WTC11 (cell line): ENCODE measurements at regions not wholly inside any gene's neighbourhood (a gene's known extent, or its start where the extent isn't known, plus 50 kb on each side); places are given as distances from the start of the nearest gene placed in this dataset.

ENCODE experiments used
- ATAC-seq: fragments of 200-7000 bp; cut with Tn5 transposase; 2 replicates; pipeline ENCODE4 v1.10.0; 2021; ENCODE audit warnings: mild to moderate bottlenecking, moderate library complexity
- CTCF ChIA-PET: fragments of 300-600 bp; sonication (Branson Sonifier 250); formaldehyde crosslinking; loops from one replicate; lab custom pipeline; 2021; ENCODE audit warnings: antibody characterized with exemption; lab: Charles Lee
- POLR2A ChIA-PET: fragments of 350-600 bp; sonication (Branson Sonifier 250); formaldehyde crosslinking; loops from one replicate; lab custom pipeline; 2021; ENCODE audit warnings: antibody characterized with exemption; lab: Charles Lee
- DNase-seq: peaks from one replicate; pipeline ENCODE4 v3.0.0; 2021; ENCODE audit warnings: low spot score
- H3K27ac Mint-ChIP-seq: 2 replicates; pipeline ENCODE4 v1.8.0; 2021; ENCODE audit warnings: mixed read lengths
- H3K27me3 Mint-ChIP-seq: 2 replicates; pipeline ENCODE4 v1.8.0; 2021; ENCODE audit warnings: low read depth, mild to moderate bottlenecking, moderate library complexity, mixed read lengths
- H3K36me3 Mint-ChIP-seq: 2 replicates; pipeline ENCODE4 v1.8.0; 2021; ENCODE audit warnings: mixed read lengths
- H3K4me1 Mint-ChIP-seq: 2 replicates; pipeline ENCODE4 v1.8.0; 2022; ENCODE audit warnings: mixed read lengths
- H3K4me3 Mint-ChIP-seq: 2 replicates; pipeline ENCODE4 v1.8.0; 2021; ENCODE audit warnings: mild to moderate bottlenecking, moderate library complexity, mixed read lengths
- H3K9me3 Mint-ChIP-seq: 2 replicates; pipeline ENCODE4 v1.8.0; 2021; ENCODE audit warnings: mixed read lengths
- CBFB ChIP-seq: sonication (generic); formaldehyde crosslinking; IDR thresholded peaks from 2 replicates; pipeline ENCODE4 v1.8.1; 2022; ENCODE audit warnings: mild to moderate bottlenecking, low read depth, missing genetic modification reagents
- ESRRA ChIP-seq: sonication (generic); formaldehyde crosslinking; IDR thresholded peaks from 2 replicates; pipeline ENCODE4 v1.8.1; 2022; ENCODE audit warnings: mild to moderate bottlenecking, missing genetic modification reagents, borderline replicate concordance
- NFE2L1 ChIP-seq: sonication (generic); formaldehyde crosslinking; IDR thresholded peaks from 2 replicates; pipeline ENCODE4 v1.8.1; 2023; ENCODE audit warnings: missing genetic modification reagents
- NFYB ChIP-seq: sonication (generic); formaldehyde crosslinking; conservative IDR thresholded peaks from 2 replicates; pipeline ENCODE4 v1.8.0; 2022; ENCODE audit warnings: low read depth, missing genetic modification reagents
- NR1H2 ChIP-seq: sonication (generic); formaldehyde crosslinking; IDR thresholded peaks from 2 replicates; pipeline ENCODE4 v1.9.0; 2021; ENCODE audit warnings: mild to moderate bottlenecking, moderate library complexity, missing genetic modification reagents
- TCF7 ChIP-seq: sonication (generic); formaldehyde crosslinking; IDR thresholded peaks from 2 replicates; pipeline ENCODE4 v1.8.0; 2022; ENCODE audit warnings: mild to moderate bottlenecking, low read depth, missing genetic modification reagents, moderate library complexity
- TP53 ChIP-seq: sonication (generic); formaldehyde crosslinking; IDR thresholded peaks from 2 replicates; pipeline ENCODE4 v1.8.1; 2023; ENCODE audit warnings: mild to moderate bottlenecking, missing genetic modification reagents
- ZNF219 ChIP-seq: sonication (generic); formaldehyde crosslinking; IDR thresholded peaks from 2 replicates; pipeline ENCODE4 v1.8.0; 2023; ENCODE audit warnings: missing genetic modification reagents, mild to moderate bottlenecking, borderline replicate concordance
- ZNF416 ChIP-seq: fragments of 250-450 bp; sonication (Bioruptor Pico); IDR thresholded peaks from 2 replicates; pipeline ENCODE4 v1.9.0; 2021; ENCODE audit warnings: mild to moderate bottlenecking, inconsistent platforms
- ZNF423 ChIP-seq: fragments of 250-450 bp; sonication (Bioruptor Pico); IDR thresholded peaks from 2 replicates; pipeline ENCODE4 v2.1.2; 2022; ENCODE audit warnings: mild to moderate bottlenecking, moderate library complexity
- TF ChIP-seq, protein P1 (sequence below): fragments of 250-450 bp; sonication (Bioruptor Pico); IDR thresholded peaks from 2 replicates; pipeline ENCODE4 v1.9.0; 2021; ENCODE audit warnings: mild to moderate bottlenecking
- TF ChIP-seq, protein P2 (sequence below): sonication (generic); formaldehyde crosslinking; IDR thresholded peaks from 2 replicates; pipeline ENCODE4 v1.8.0; 2023; ENCODE audit warnings: mild to moderate bottlenecking, missing genetic modification reagents
- TF ChIP-seq, protein P3 (sequence below): sonication (generic); formaldehyde crosslinking; IDR thresholded peaks from 2 replicates; pipeline ENCODE4 v1.8.1; 2022; ENCODE audit warnings: mild to moderate bottlenecking, missing genetic modification reagents, moderate library complexity, borderline replicate concordance
- TF ChIP-seq, protein P4 (sequence below): sonication (generic); formaldehyde crosslinking; IDR thresholded peaks from 2 replicates; pipeline ENCODE4 v1.8.1; 2022; ENCODE audit warnings: missing genetic modification reagents, borderline replicate concordance
- TF ChIP-seq, protein P5 (sequence below): fragments of 250-450 bp; sonication (Bioruptor Pico); IDR thresholded peaks from 2 replicates; pipeline ENCODE4 v1.8.0; 2021; ENCODE audit warnings: mild to moderate bottlenecking
- TF ChIP-seq, protein P6 (sequence below): sonication (generic); formaldehyde crosslinking; conservative IDR thresholded peaks from 2 replicates; pipeline ENCODE4 v1.8.1; 2023; ENCODE audit warnings: mild to moderate bottlenecking, low read depth, missing genetic modification reagents, moderate library complexity

- TF ChIP-seq, protein P1, sequence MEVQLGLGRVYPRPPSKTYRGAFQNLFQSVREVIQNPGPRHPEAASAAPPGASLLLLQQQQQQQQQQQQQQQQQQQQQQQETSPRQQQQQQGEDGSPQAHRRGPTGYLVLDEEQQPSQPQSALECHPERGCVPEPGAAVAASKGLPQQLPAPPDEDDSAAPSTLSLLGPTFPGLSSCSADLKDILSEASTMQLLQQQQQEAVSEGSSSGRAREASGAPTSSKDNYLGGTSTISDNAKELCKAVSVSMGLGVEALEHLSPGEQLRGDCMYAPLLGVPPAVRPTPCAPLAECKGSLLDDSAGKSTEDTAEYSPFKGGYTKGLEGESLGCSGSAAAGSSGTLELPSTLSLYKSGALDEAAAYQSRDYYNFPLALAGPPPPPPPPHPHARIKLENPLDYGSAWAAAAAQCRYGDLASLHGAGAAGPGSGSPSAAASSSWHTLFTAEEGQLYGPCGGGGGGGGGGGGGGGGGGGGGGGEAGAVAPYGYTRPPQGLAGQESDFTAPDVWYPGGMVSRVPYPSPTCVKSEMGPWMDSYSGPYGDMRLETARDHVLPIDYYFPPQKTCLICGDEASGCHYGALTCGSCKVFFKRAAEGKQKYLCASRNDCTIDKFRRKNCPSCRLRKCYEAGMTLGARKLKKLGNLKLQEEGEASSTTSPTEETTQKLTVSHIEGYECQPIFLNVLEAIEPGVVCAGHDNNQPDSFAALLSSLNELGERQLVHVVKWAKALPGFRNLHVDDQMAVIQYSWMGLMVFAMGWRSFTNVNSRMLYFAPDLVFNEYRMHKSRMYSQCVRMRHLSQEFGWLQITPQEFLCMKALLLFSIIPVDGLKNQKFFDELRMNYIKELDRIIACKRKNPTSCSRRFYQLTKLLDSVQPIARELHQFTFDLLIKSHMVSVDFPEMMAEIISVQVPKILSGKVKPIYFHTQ (CRISPR knock-in tag), result no peak
- TF ChIP-seq CBFB (CRISPR knock-in tag) (no peak), NFE2L1 (no peak), ZNF416 (no peak), ZNF423 (CRISPR knock-in tag) (no peak), TCF7 (CRISPR knock-in tag) (no peak), ZNF219 (CRISPR knock-in tag) (no peak)
- TF ChIP-seq, protein P2, sequence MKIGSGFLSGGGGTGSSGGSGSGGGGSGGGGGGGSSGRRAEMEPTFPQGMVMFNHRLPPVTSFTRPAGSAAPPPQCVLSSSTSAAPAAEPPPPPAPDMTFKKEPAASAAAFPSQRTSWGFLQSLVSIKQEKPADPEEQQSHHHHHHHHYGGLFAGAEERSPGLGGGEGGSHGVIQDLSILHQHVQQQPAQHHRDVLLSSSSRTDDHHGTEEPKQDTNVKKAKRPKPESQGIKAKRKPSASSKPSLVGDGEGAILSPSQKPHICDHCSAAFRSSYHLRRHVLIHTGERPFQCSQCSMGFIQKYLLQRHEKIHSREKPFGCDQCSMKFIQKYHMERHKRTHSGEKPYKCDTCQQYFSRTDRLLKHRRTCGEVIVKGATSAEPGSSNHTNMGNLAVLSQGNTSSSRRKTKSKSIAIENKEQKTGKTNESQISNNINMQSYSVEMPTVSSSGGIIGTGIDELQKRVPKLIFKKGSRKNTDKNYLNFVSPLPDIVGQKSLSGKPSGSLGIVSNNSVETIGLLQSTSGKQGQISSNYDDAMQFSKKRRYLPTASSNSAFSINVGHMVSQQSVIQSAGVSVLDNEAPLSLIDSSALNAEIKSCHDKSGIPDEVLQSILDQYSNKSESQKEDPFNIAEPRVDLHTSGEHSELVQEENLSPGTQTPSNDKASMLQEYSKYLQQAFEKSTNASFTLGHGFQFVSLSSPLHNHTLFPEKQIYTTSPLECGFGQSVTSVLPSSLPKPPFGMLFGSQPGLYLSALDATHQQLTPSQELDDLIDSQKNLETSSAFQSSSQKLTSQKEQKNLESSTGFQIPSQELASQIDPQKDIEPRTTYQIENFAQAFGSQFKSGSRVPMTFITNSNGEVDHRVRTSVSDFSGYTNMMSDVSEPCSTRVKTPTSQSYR (CRISPR knock-in tag), result no peak
- TF ChIP-seq, protein P3, sequence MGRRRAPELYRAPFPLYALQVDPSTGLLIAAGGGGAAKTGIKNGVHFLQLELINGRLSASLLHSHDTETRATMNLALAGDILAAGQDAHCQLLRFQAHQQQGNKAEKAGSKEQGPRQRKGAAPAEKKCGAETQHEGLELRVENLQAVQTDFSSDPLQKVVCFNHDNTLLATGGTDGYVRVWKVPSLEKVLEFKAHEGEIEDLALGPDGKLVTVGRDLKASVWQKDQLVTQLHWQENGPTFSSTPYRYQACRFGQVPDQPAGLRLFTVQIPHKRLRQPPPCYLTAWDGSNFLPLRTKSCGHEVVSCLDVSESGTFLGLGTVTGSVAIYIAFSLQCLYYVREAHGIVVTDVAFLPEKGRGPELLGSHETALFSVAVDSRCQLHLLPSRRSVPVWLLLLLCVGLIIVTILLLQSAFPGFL (CRISPR knock-in tag), result no peak
- TF ChIP-seq, all 79 proteins: peak for 0
Measured at GRCh38 chr5:144088206-144089064, 82.0 kb downstream of the YIPF5 start (continued).

GRCh38 chr5:144089401-144090021 lies 80.9 kb downstream of the YIPF5 start:
- Mint-ChIP-seq H3K4me1 (peaks cover 21% of the 10 kb centered on the region), H3K36me3 (no peaks in the 10 kb centered on the region), H3K27me3 (peaks cover 57% of the 10 kb centered on the region), H3K9me3 (no peaks in the 10 kb centered on the region)
- CTCF ChIA-PET, result no interaction called here
- DNase-seq, result no peak
- POLR2A ChIA-PET, result interaction anchor here (0.8 kb wide), 1 partner anchor 10 kb away, joined by 3 read pairs; no protein-coding TSS in a partner anchor
- ATAC-seq, result no peak
- TF ChIP-seq, protein P4, sequence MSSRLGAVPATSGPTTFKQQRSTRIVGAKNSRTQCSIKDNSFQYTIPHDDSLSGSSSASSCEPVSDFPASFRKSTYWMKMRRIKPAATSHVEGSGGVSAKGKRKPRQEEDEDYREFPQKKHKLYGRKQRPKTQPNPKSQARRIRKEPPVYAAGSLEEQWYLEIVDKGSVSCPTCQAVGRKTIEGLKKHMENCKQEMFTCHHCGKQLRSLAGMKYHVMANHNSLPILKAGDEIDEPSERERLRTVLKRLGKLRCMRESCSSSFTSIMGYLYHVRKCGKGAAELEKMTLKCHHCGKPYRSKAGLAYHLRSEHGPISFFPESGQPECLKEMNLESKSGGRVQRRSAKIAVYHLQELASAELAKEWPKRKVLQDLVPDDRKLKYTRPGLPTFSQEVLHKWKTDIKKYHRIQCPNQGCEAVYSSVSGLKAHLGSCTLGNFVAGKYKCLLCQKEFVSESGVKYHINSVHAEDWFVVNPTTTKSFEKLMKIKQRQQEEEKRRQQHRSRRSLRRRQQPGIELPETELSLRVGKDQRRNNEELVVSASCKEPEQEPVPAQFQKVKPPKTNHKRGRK (CRISPR knock-in tag), result no peak
- TF ChIP-seq ZNF219 (CRISPR knock-in tag) (no peak), NR1H2 (no peak), ESRRA (CRISPR knock-in tag) (no peak), NFYB (CRISPR knock-in tag) (no peak), TP53 (no peak), CBFB (CRISPR knock-in tag) (no peak)
- TF ChIP-seq, protein P3 (CRISPR knock-in tag), result no peak
- TF ChIP-seq, protein P5, sequence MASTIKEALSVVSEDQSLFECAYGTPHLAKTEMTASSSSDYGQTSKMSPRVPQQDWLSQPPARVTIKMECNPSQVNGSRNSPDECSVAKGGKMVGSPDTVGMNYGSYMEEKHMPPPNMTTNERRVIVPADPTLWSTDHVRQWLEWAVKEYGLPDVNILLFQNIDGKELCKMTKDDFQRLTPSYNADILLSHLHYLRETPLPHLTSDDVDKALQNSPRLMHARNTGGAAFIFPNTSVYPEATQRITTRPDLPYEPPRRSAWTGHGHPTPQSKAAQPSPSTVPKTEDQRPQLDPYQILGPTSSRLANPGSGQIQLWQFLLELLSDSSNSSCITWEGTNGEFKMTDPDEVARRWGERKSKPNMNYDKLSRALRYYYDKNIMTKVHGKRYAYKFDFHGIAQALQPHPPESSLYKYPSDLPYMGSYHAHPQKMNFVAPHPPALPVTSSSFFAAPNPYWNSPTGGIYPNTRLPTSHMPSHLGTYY (CRISPR knock-in tag), result no peak
- TF ChIP-seq, protein P6, sequence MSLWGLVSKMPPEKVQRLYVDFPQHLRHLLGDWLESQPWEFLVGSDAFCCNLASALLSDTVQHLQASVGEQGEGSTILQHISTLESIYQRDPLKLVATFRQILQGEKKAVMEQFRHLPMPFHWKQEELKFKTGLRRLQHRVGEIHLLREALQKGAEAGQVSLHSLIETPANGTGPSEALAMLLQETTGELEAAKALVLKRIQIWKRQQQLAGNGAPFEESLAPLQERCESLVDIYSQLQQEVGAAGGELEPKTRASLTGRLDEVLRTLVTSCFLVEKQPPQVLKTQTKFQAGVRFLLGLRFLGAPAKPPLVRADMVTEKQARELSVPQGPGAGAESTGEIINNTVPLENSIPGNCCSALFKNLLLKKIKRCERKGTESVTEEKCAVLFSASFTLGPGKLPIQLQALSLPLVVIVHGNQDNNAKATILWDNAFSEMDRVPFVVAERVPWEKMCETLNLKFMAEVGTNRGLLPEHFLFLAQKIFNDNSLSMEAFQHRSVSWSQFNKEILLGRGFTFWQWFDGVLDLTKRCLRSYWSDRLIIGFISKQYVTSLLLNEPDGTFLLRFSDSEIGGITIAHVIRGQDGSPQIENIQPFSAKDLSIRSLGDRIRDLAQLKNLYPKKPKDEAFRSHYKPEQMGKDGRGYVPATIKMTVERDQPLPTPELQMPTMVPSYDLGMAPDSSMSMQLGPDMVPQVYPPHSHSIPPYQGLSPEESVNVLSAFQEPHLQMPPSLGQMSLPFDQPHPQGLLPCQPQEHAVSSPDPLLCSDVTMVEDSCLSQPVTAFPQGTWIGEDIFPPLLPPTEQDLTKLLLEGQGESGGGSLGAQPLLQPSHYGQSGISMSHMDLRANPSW (CRISPR knock-in tag), result no peak
- TF ChIP-seq, all 79 proteins: peak for 0
- Mint-ChIP-seq H3K4me3 (no peak overlapping the region), H3K27ac (no peak overlapping the region)
